ENCODE measurements at regions not wholly inside any gene's neighbourhood (a gene's known extent, or its start where the extent isn't known, plus 50 kb on each side); places are given as distances from the start of the nearest gene placed in this dataset.

DNA sequence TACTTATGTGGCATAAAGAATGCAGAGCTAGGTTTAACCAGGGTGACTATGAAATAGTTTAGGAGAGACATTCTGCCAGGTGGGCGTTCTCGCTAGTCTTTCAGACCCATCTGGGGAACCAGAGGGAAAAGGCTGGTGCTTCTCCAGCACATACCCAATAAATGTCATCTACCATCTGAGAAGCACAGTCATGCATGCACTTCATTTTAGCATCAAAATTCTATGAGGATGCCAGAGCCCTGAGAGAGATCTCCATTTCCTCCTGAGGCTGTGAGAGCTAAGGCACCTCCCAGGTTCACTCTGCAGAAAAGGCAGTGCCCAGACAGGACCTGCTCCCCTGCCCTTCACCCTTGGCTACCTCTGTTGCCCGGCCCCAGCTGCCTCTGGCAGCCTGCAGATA is 196.2 kb upstream of the PRNP start:
- TF ChIP-seq POLR2A (IDR thresholded peaks at IDR 0.05) = no peak
- TF ChIP-seq, protein P1, sequence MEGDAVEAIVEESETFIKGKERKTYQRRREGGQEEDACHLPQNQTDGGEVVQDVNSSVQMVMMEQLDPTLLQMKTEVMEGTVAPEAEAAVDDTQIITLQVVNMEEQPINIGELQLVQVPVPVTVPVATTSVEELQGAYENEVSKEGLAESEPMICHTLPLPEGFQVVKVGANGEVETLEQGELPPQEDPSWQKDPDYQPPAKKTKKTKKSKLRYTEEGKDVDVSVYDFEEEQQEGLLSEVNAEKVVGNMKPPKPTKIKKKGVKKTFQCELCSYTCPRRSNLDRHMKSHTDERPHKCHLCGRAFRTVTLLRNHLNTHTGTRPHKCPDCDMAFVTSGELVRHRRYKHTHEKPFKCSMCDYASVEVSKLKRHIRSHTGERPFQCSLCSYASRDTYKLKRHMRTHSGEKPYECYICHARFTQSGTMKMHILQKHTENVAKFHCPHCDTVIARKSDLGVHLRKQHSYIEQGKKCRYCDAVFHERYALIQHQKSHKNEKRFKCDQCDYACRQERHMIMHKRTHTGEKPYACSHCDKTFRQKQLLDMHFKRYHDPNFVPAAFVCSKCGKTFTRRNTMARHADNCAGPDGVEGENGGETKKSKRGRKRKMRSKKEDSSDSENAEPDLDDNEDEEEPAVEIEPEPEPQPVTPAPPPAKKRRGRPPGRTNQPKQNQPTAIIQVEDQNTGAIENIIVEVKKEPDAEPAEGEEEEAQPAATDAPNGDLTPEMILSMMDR (IDR thresholded peaks at IDR 0.05) = no peak
- intact Hi-C loops (cut with DNase I; ENCODE audit: low total_unique reads) = no loop called here
- no peak overlapping the region for H3K4me3 ChIP-seq
- DNase-seq = no peak
- H3K27me3 ChIP-seq = no peaks in the 10 kb centered on the region
- no peaks in the 10 kb centered on the region for H3K9me3 ChIP-seq
- H3K36me3 ChIP-seq (ENCODE audit: low read depth, missing control alignments) = no peaks in the 10 kb centered on the region
- 86 to 98% methylated on average over 3 of the region's 3 CpGs for WGBS, 2 donors
- H3K4me1 ChIP-seq = no peaks in the 10 kb centered on the region
- H3K27ac ChIP-seq = no peak overlapping the region

- TF ChIP-seq, protein P1 (IDR thresholded peaks at IDR 0.05) = no peak
- TF ChIP-seq POLR2A (IDR thresholded peaks at IDR 0.05) = no peak
- Histone ChIP-seq H3K4me1 (no peaks in the 10 kb centered on the region), H3K36me3 (ENCODE audit: low read depth, missing control alignments) (no peaks in the 10 kb centered on the region), H3K9me3 (no peaks in the 10 kb centered on the region), H3K27me3 (no peaks in the 10 kb centered on the region), H3K4me3 (no peak overlapping the region), H3K27ac (no peak overlapping the region)
- 86 to 92% methylated on average over 9 of the region's 9 CpGs for WGBS, 2 donors
- no peak for DNase-seq
- intact Hi-C loops (cut with DNase I; ENCODE audit: low total_unique reads) = no loop called here
These were observed 197.6 kb upstream of the PRNP start for GRCh38 chr20:4488407-4489339.

GRCh38 chr20:4484379-4484997 is 201.8 kb upstream of the PRNP start:
- Histone ChIP-seq H3K9me3 (no peaks in the 10 kb centered on the region), H3K4me3 (no peak overlapping the region), H3K4me1 (no peaks in the 10 kb centered on the region), H3K36me3 (ENCODE audit: low read depth, missing control alignments) (no peaks in the 10 kb centered on the region), H3K27me3 (no peaks in the 10 kb centered on the region), H3K27ac (no peak overlapping the region)
- TF ChIP-seq, protein P1 (IDR thresholded peaks at IDR 0.05) = no peak
- no peak for TF ChIP-seq POLR2A (IDR thresholded peaks at IDR 0.05)
- intact Hi-C loops (cut with DNase I; ENCODE audit: low total_unique reads) = no loop called here
- 49 to 55% methylated on average over 5 of the region's 5 CpGs for WGBS, 2 donors
- no peak for DNase-seq

GRCh38 chr20:4483961-4484360 is 202.3 kb upstream of the PRNP start:
- no peak for DNase-seq
- no peak for TF ChIP-seq POLR2A (IDR thresholded peaks at IDR 0.05)
- TF ChIP-seq, protein P1 (IDR thresholded peaks at IDR 0.05) = no peak
- Histone ChIP-seq H3K27ac (no peak overlapping the region), H3K4me3 (no peak overlapping the region), H3K4me1 (no peaks in the 10 kb centered on the region), H3K27me3 (no peaks in the 10 kb centered on the region), H3K36me3 (ENCODE audit: low read depth, missing control alignments) (no peaks in the 10 kb centered on the region), H3K9me3 (no peaks in the 10 kb centered on the region)
- intact Hi-C loops (cut with DNase I; ENCODE audit: low total_unique reads) = no loop called here
